Nephron (organoid): ENCODE measurements at regions not wholly inside any gene's neighbourhood (a gene's known extent, or its start where the extent isn't known, plus 50 kb on each side); places are given as distances from the start of the nearest gene placed in this dataset.

ENCODE experiments used
- H3K27ac Mint-ChIP-seq, 3 experiments: 2 replicates each; pipeline ENCODE4 v1.8.0; 2020; ENCODE audit warnings: mixed read lengths in 3 of 3, mild to moderate bottlenecking in 2 of 3, moderate library complexity in 1 of 3
- H3K27me3 Mint-ChIP-seq: 2 replicates; pipeline ENCODE4 v1.8.0; 2021; ENCODE audit warnings: low read depth, mild to moderate bottlenecking, moderate library complexity, mixed read lengths
- H3K36me3 Mint-ChIP-seq: 2 replicates; pipeline ENCODE4 v1.8.0; 2020; ENCODE audit warnings: low read depth, mixed read lengths
- H3K4me1 Mint-ChIP-seq: 2 replicates; pipeline ENCODE4 v1.8.0; 2020; ENCODE audit warnings: mixed read lengths
- H3K4me3 Mint-ChIP-seq, 3 experiments: 2 replicates each; pipeline ENCODE4 v1.8.0; 2020; ENCODE audit warnings: mild to moderate bottlenecking in 3 of 3, mixed read lengths in 3 of 3, moderate library complexity in 2 of 3
- H3K9me3 Mint-ChIP-seq: 2 replicates; pipeline ENCODE4 v1.8.0; 2020; ENCODE audit warnings: mixed read lengths
- TF ChIP-seq, protein P1 (sequence below), 3 experiments: fragments of 200-600 bp; sonication (generic); IDR thresholded peaks; one replicate each; pipeline ENCODE4 v1.5.0; 2021; ENCODE audit warnings: antibody characterized with exemption in 3 of 3; ENCODE audit not compliant: unreplicated experiment in 3 of 3

DNA sequence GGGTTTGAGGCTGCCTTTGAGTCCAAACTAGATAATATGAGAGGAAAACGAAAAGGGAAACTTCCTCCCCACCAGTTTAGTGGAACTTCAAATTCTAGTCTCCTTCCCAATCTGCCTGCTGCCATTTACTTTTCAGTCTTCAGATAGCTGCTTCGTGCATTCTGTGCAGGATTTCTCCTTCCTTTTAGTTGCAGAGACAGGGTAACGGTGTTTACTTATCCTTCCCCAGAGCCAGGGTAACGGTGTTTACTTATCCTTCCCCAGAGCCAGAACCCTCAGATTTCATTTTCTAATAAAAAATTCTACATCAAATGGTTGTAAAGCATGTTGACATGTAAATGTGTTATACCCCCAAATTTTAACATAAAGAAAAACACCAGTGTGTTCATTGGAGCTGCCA is 282.6 kb downstream of the VPS13C start:
- TF ChIP-seq, protein P1, sequence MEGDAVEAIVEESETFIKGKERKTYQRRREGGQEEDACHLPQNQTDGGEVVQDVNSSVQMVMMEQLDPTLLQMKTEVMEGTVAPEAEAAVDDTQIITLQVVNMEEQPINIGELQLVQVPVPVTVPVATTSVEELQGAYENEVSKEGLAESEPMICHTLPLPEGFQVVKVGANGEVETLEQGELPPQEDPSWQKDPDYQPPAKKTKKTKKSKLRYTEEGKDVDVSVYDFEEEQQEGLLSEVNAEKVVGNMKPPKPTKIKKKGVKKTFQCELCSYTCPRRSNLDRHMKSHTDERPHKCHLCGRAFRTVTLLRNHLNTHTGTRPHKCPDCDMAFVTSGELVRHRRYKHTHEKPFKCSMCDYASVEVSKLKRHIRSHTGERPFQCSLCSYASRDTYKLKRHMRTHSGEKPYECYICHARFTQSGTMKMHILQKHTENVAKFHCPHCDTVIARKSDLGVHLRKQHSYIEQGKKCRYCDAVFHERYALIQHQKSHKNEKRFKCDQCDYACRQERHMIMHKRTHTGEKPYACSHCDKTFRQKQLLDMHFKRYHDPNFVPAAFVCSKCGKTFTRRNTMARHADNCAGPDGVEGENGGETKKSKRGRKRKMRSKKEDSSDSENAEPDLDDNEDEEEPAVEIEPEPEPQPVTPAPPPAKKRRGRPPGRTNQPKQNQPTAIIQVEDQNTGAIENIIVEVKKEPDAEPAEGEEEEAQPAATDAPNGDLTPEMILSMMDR (IDR thresholded peaks at IDR 0.05; ENCODE audit: unreplicated experiment in 3 of 3): no peak
- no peak overlapping the region for H3K27ac Mint-ChIP-seq
- peaks cover 7% of the 10 kb centered on the region for H3K9me3 Mint-ChIP-seq
- H3K4me3 Mint-ChIP-seq: no peak overlapping the region
- no peaks in the 10 kb centered on the region for H3K4me1 Mint-ChIP-seq
- no peaks in the 10 kb centered on the region for H3K36me3 Mint-ChIP-seq
- peaks cover 12% of the 10 kb centered on the region for H3K27me3 Mint-ChIP-seq

DNA sequence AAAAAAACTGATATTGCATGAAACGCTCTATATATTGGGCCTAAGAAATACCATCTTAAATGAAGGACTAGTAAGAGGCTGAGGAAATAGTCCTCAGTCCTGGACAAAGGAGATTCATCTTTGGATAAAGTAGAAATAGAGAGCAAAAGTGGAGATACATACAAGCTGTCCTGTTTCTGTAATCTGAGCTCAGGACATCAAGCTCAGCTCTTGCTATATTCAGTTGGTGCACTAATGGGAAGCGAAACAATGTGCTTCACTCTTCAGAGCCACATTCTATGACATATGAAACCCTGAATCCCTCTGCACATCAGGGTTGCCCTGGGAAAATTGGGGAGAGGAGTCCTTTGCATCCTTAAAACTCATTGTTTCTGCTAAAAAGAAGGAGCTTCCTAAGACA is 290.7 kb downstream of the VPS13C start:
- H3K27ac Mint-ChIP-seq: no peak overlapping the region
- peaks cover 14% of the 10 kb centered on the region for H3K9me3 Mint-ChIP-seq
- H3K36me3 Mint-ChIP-seq: no peaks in the 10 kb centered on the region
- no peak overlapping the region for H3K4me3 Mint-ChIP-seq
- H3K27me3 Mint-ChIP-seq: no peaks in the 10 kb centered on the region
- TF ChIP-seq, protein P1 (IDR thresholded peaks at IDR 0.05; ENCODE audit: unreplicated experiment in 3 of 3): no peak
- peaks cover 4% of the 10 kb centered on the region for H3K4me1 Mint-ChIP-seq

DNA sequence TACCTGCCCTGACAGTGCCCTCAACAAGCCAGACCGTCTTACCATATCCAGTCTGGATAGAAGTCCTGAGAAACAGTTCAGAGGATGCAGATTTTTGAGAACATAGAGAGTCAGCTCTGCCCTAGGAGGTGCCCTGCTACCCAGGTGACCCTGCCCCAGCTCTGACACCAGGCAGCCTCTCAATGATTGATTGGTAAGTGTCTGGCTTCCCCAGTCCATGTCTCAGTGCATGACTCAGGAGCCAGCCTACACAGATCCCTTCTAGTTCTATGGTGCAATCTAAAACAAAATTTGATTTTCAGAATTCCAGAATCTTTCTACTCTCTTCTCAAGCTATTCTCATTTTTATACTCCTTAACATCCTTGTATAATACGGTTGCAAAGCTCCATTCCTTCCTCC is 292.1 kb downstream of the VPS13C start:
- TF ChIP-seq, protein P1 (IDR thresholded peaks at IDR 0.05; ENCODE audit: unreplicated experiment in 3 of 3): no peak
- Mint-ChIP-seq H3K36me3 (no peaks in the 10 kb centered on the region), H3K9me3 (peaks cover 9% of the 10 kb centered on the region), H3K4me3 (no peak overlapping the region), H3K27me3 (no peaks in the 10 kb centered on the region), H3K27ac (no peak overlapping the region), H3K4me1 (peaks cover 4% of the 10 kb centered on the region)

DNA sequence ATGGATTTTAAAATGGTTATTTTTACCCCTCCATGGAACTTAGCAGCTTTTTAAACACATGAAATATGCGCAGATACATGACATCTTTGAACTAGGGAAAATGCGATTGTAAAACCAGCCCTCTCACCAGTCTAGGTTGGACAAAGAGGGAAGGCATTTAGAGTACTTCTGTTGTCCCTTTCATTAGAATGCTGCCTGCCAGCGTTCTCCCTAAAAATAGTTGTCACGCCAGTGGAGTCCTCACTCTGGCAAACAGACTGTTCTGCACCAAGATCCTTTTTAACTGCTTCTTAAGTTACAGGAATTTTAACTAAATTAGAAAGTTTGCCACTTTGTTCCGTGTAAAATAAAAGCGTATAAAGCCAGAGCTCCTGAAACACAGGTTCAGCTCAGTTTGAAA is 295.3 kb downstream of the VPS13C start:
- TF ChIP-seq, protein P1 (IDR thresholded peaks at IDR 0.05; ENCODE audit: unreplicated experiment in 3 of 3): no peak
- no peak overlapping the region for H3K4me3 Mint-ChIP-seq
- no peak overlapping the region for H3K27ac Mint-ChIP-seq
- no peaks in the 10 kb centered on the region for H3K36me3 Mint-ChIP-seq
- H3K9me3 Mint-ChIP-seq: no peaks in the 10 kb centered on the region
- peaks cover 6% of the 10 kb centered on the region for H3K27me3 Mint-ChIP-seq
- H3K4me1 Mint-ChIP-seq: peaks cover 4% of the 10 kb centered on the region

DNA sequence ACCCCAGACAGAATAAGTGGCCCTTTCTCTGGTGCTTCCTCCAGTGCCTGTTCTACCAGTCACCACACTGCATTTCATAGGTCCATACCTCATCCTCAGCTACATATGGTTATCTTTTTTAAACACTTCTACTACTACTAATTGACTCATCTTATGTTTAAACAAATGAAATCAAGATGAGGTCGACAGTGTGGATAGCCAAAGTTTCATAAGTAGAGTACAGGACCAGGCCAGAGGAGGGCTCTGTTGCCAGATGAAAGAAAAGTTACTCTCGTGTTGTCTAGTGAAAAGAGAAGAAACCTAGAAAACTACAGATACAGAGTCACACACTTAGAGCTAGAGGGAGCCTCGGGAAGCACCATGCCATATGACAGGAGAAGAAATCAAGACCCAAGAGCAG is 296.1 kb downstream of the VPS13C start:
- Mint-ChIP-seq H3K36me3 (no peaks in the 10 kb centered on the region), H3K9me3 (no peaks in the 10 kb centered on the region), H3K4me3 (no peak overlapping the region), H3K27me3 (peaks cover 6% of the 10 kb centered on the region), H3K4me1 (no peaks in the 10 kb centered on the region), H3K27ac (no peak overlapping the region)
- TF ChIP-seq, protein P1 (IDR thresholded peaks at IDR 0.05; ENCODE audit: unreplicated experiment in 3 of 3): no peak

DNA sequence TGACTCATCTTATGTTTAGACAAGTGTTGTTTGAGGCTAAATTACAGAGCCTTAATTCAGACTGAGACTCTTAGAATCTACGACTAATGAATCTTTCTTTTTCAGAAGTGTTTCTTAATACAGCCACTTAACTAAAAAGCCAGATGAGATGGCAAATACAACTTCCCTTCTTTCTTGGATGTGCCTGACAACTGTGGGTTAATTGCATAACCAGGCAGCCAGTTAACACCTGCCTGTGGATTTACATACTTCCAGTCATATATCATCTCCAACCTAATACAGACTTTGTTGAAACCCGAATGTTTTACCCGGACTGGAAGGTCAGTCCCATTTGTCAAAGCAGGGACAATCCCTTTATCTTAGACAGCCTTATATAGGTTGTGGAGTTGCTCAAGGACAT is 297.6 kb downstream of the VPS13C start:
- H3K27ac Mint-ChIP-seq: no peak overlapping the region
- H3K36me3 Mint-ChIP-seq: no peaks in the 10 kb centered on the region
- TF ChIP-seq, protein P1 (IDR thresholded peaks at IDR 0.05; ENCODE audit: unreplicated experiment in 3 of 3): no peak
- no peaks in the 10 kb centered on the region for H3K4me1 Mint-ChIP-seq
- H3K27me3 Mint-ChIP-seq: peaks cover 9% of the 10 kb centered on the region
- no peaks in the 10 kb centered on the region for H3K9me3 Mint-ChIP-seq
- no peak overlapping the region for H3K4me3 Mint-ChIP-seq
